Keratinocyte (primary cell): ENCODE measurements at regions not wholly inside any gene's neighbourhood (a gene's known extent, or its start where the extent isn't known, plus 50 kb on each side); places are given as distances from the start of the nearest gene placed in this dataset.

ENCODE experiments used
- DNase-seq: peaks from one replicate; pipeline ENCODE4 v3.0.0-alpha.2; 2011; ENCODE audit warnings: low read depth, missing footprints, low spot score
- FAIRE-seq: peaks from 2 replicates; lab custom pipeline; 2011; peaks lifted over from hg19 to GRCh38; lab: Jason Lieb, UNC
- H2AFZ ChIP-seq: 2 replicates; pipeline ENCODE4 v1.6.0; 2012; ENCODE audit warnings: low read length, control low read depth, inconsistent platforms; ENCODE audit not compliant: control insufficient read depth
- H3K27ac ChIP-seq: 2 replicates; pipeline ENCODE4 v1.5.1; 2011; ENCODE audit warnings: low read length; ENCODE audit not compliant: control insufficient read depth, insufficient read depth
- H3K27me3 ChIP-seq: 3 replicates; pipeline ENCODE4 v1.6.0; 2011; ENCODE audit warnings: low read length; ENCODE audit not compliant: control insufficient read depth, insufficient read depth; ENCODE audit errors: extremely low read depth
- H3K36me3 ChIP-seq, 2 experiments: 2 replicates in 1 of 2; 3 replicates in 1 of 2; pipeline ENCODE4 v1.5.1; 2011; ENCODE audit warnings: low read length in 2 of 2, mild to moderate bottlenecking in 1 of 2; ENCODE audit not compliant: control insufficient read depth in 2 of 2, insufficient read depth in 2 of 2; ENCODE audit errors: extremely low read depth in 1 of 2
- H3K4me1 ChIP-seq: 3 replicates; pipeline ENCODE4 v1.5.1; 2011; ENCODE audit warnings: low read length; ENCODE audit not compliant: control insufficient read depth, insufficient read depth; ENCODE audit errors: extremely low read depth
- H3K4me2 ChIP-seq: 3 replicates; pipeline ENCODE4 v1.6.0; 2011; ENCODE audit warnings: low read depth, low read length; ENCODE audit not compliant: control insufficient read depth, insufficient read depth; ENCODE audit errors: extremely low read depth
- H3K4me3 ChIP-seq, 3 experiments: fragments of 200-600 bp in 1 of 3; sonication (generic) in 1 of 3; 2 replicates in 2 of 3; 3 replicates in 1 of 3; pipeline ENCODE4 v1.5.1; 2011 to 2016; ENCODE audit warnings: low read length in 3 of 3, mild to moderate bottlenecking in 3 of 3, control low read depth in 2 of 3, inconsistent platforms in 1 of 3, low read depth in 1 of 3, mixed read lengths in 1 of 3, mixed run types in 1 of 3, moderate library complexity in 1 of 3; ENCODE audit not compliant: control insufficient read depth in 2 of 3, insufficient read depth in 2 of 3; ENCODE audit errors: extremely low read depth in 1 of 3
- H3K79me2 ChIP-seq: 2 replicates; pipeline ENCODE4 v1.6.0; 2012; ENCODE audit warnings: low read length; ENCODE audit not compliant: control insufficient read depth, insufficient read depth
- H3K9ac ChIP-seq: 3 replicates; pipeline ENCODE4 v1.6.0; 2011; ENCODE audit warnings: low read length; ENCODE audit not compliant: control insufficient read depth, insufficient read depth; ENCODE audit errors: extremely low read depth
- H3K9me1 ChIP-seq: 3 replicates; pipeline ENCODE4 v1.6.0; 2011; ENCODE audit warnings: low read length; ENCODE audit not compliant: control insufficient read depth, insufficient read depth; ENCODE audit errors: extremely low read depth
- H3K9me3 ChIP-seq: 2 replicates; pipeline ENCODE4 v1.5.1; 2012; ENCODE audit warnings: low read depth, low read length; ENCODE audit not compliant: control insufficient read depth
- H4K20me1 ChIP-seq: 3 replicates; pipeline ENCODE4 v1.6.0; 2011; ENCODE audit warnings: low read length; ENCODE audit not compliant: control insufficient read depth, insufficient read depth; ENCODE audit errors: extremely low read depth
- CTCF ChIP-seq, 3 experiments: IDR thresholded peaks in 1 of 3; conservative IDR thresholded peaks in 1 of 3; optimal IDR thresholded peaks in 1 of 3; 2 replicates in 2 of 3; 3 replicates in 1 of 3; pipeline versions ENCODE3 to v1.5.1; 2011; ENCODE audit warnings: low read length in 3 of 3, mild to moderate bottlenecking in 3 of 3, moderate library complexity in 2 of 3, control low read depth in 1 of 3, inconsistent platforms in 1 of 3; ENCODE audit not compliant: insufficient read depth in 2 of 3; ENCODE audit errors: extremely low read depth in 1 of 3
- EZH2 ChIP-seq: IDR thresholded peaks from one replicate; pipeline ENCODE4 v1.6.1; 2012; ENCODE audit warnings: inconsistent platforms, mild to moderate bottlenecking, low read length, moderate library complexity
- dilution Hi-C: fragments of 300-500 bp; cut with MboI; formaldehyde crosslinking; loops from one replicate; pipeline ENCODE4 v1.7.0; 2020; ENCODE audit warnings: low sequenced_read_pairs; ENCODE audit not compliant: extremely low pct_ligation_motif_present

- no peak for TF ChIP-seq EZH2
- no peak for TF ChIP-seq CTCF (optimal IDR thresholded peaks at IDR 0.05 in 1 of 3, IDR thresholded peaks at IDR 0.05 in 1 of 3, conservative IDR thresholded peaks at IDR 0.05 in 1 of 3; ENCODE audit: extremely low read depth in 1 of 3, insufficient read depth in 2 of 3, low read length in 3 of 3)
- Histone ChIP-seq H3K27me3 (no peaks in the 10 kb centered on the region), H2AFZ (no peak overlapping the region), H3K9ac (no peak overlapping the region), H3K4me1 (no peaks in the 10 kb centered on the region), H3K9me1 (no peaks in the 10 kb centered on the region), H4K20me1 (no peaks in the 10 kb centered on the region), H3K9me3 (peaks cover 5% of the 10 kb centered on the region), H3K36me3 (no peaks in the 10 kb centered on the region), H3K4me3 (no peak overlapping the region), H3K79me2 (no peaks in the 10 kb centered on the region), H3K27ac (no peak overlapping the region), H3K4me2 (no peak overlapping the region)
- dilution Hi-C loops, result no loop called here
- FAIRE-seq (peak; percentile 41), DNase-seq (no peak)
These were observed 116.1 kb downstream of the RIN2 start for GRCh38 chr20:19874040-19874727.

- Histone ChIP-seq H3K4me3 (no peak overlapping the region), H3K9me1 (no peaks in the 10 kb centered on the region), H3K79me2 (no peaks in the 10 kb centered on the region), H2AFZ (no peak overlapping the region), H3K4me1 (peaks cover 5% of the 10 kb centered on the region), H3K27me3 (no peaks in the 10 kb centered on the region), H3K9ac (no peak overlapping the region), H3K9me3 (peaks cover 5% of the 10 kb centered on the region), H3K4me2 (no peak overlapping the region), H3K36me3 (no peaks in the 10 kb centered on the region), H4K20me1 (no peaks in the 10 kb centered on the region), H3K27ac (no peak overlapping the region)
- FAIRE-seq (peak; percentile 48), DNase-seq (no peak)
- no peak for TF ChIP-seq EZH2
- no peak for TF ChIP-seq CTCF (optimal IDR thresholded peaks at IDR 0.05 in 1 of 3, IDR thresholded peaks at IDR 0.05 in 1 of 3, conservative IDR thresholded peaks at IDR 0.05 in 1 of 3; ENCODE audit: extremely low read depth in 1 of 3, insufficient read depth in 2 of 3, low read length in 3 of 3)
- dilution Hi-C loops, result no loop called here
These were observed 117.5 kb downstream of the RIN2 start for GRCh38 chr20:19875376-19876221.
